Activated T-cell treated with anti-CD3 and anti-CD28 coated beads, Interleukin-2, amount 50 U/mL, for 24 hours (primary cell): ENCODE measurements at regions not wholly inside any gene's neighbourhood (a gene's known extent, or its start where the extent isn't known, plus 50 kb on each side); places are given as distances from the start of the nearest gene placed in this dataset.

Source experiments
- DNase-seq: peaks from one replicate; pipeline ENCODE4 v3.0.0-alpha.2; 2020
- H3K27ac Mint-ChIP-seq: 2 replicates; pipeline ENCODE4 v1.8.0; 2020; ENCODE audit warnings: mild to moderate bottlenecking, mixed read lengths
- H3K27me3 Mint-ChIP-seq: 2 replicates; pipeline ENCODE4 v1.8.0; 2020; ENCODE audit warnings: mixed read lengths
- H3K36me3 Mint-ChIP-seq: 2 replicates; pipeline ENCODE4 v1.8.0; 2020; ENCODE audit warnings: low read depth, mixed read lengths
- H3K4me1 Mint-ChIP-seq: 2 replicates; pipeline ENCODE4 v1.8.0; 2020; ENCODE audit warnings: low read depth, mixed read lengths
- H3K4me3 Mint-ChIP-seq: 2 replicates; pipeline ENCODE4 v1.8.0; 2020; ENCODE audit warnings: mild to moderate bottlenecking, moderate library complexity, mixed read lengths
- H3K9me3 Mint-ChIP-seq: 2 replicates; pipeline ENCODE4 v1.8.0; 2020; ENCODE audit warnings: mixed read lengths

DNA sequence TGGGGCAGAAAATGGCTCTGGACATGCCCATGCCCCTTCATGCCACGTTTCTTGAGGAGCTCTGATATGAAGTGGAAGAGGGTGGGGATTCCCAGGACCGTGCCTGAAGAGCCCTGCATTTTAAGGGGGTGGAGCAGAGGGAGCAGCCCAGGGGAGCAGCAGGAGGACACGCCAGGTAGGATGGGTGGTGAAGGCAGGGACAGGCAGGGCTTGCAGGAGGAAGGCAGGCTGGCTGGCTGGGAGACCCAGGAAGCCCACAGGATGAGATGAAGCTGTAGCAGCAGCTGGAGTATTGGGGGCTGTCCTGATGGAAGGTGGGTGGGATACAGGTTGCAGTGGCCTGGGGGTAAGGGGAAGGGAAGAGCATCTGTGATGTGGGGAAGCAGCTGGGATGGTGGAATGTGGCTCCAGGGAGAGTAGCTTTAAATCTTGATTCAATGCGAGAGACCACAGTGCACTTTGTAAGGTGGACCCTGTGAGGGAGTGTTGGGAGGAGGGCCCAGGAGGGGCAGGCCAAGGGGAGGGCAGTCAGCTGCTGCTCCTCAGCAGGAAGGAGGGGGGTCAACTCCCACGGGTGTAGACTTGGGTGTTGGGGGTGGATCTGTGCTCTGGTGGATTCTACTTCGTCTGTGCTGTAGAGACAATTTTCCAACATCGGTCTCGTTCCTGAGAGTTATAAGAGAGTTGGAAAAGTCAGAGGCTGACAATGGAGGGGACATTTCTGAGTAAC is 242.6 kb upstream of the IRX4 start:
- Mint-ChIP-seq H3K27ac (no peak overlapping the region), H3K4me1 (no peaks in the 10 kb centered on the region), H3K4me3 (no peak overlapping the region), H3K36me3 (no peaks in the 10 kb centered on the region), H3K9me3 (peaks cover 11% of the 10 kb centered on the region), H3K27me3 (peaks cover 28% of the 10 kb centered on the region)
- no peak for DNase-seq

DNA sequence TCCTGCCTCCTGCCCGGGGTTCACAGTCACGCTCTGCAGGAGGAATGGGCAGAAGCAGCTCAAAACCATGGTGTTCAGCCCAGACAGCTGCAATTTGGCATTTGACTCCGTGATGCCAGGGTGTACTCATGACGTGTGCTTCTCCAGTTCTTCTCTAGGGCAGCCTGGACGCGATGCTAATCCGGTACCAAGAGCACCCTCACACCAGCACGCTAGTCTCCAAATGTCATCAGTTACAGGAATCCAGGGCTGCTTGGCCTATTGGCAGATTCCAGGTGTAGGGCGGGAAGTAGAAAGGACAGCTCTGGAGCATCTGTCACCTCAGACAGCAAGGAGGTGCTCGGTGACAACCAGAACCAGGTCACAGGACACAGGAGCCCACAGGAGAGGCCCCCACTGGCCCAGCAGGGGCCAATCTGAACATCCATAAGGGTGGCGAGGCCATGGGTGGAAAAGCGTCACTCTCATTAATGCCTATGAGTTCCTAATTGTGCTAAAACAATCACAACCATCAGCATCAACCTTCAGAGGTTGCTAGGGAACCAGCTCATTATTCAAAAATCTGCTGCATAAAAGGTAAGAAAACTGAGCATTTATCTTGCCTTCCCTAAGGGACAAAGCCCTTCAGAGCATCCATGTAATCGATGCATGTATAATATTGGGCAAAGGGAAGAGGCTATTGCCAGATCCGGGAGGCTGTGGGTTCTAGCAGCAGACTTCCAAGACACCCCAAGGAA is 241.9 kb upstream of the IRX4 start:
- no peaks in the 10 kb centered on the region for H3K4me1 Mint-ChIP-seq
- no peaks in the 10 kb centered on the region for H3K36me3 Mint-ChIP-seq
- DNase-seq: no peak
- peaks cover 11% of the 10 kb centered on the region for H3K9me3 Mint-ChIP-seq
- H3K27me3 Mint-ChIP-seq: peaks cover 29% of the 10 kb centered on the region
- no peak overlapping the region for H3K4me3 Mint-ChIP-seq
- no peak overlapping the region for H3K27ac Mint-ChIP-seq

DNA sequence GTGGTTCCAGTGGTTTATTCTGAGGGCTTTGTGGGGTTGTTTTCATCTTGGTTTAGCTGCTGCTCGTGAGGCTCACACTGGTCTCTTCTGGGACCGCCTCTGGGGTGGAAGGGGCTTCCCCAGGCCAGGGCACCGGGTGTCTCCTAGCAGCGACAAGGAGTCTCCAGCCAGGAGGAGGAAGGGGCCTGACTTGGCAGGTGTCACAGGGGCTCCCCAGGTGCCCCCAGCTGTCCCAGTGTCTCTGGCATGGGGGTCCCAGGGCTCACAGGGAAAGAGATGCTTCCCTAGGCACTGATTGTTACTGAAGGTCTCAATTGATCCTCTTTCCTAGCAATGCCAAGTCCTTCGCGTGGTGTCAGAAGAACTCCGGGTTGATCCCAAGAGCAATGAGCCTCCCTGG is 241.1 kb upstream of the IRX4 start:
- Mint-ChIP-seq H3K27ac (no peak overlapping the region), H3K27me3 (peaks cover 29% of the 10 kb centered on the region), H3K4me3 (no peak overlapping the region), H3K9me3 (peaks cover 11% of the 10 kb centered on the region), H3K36me3 (no peaks in the 10 kb centered on the region), H3K4me1 (no peaks in the 10 kb centered on the region)
- no peak for DNase-seq

DNA sequence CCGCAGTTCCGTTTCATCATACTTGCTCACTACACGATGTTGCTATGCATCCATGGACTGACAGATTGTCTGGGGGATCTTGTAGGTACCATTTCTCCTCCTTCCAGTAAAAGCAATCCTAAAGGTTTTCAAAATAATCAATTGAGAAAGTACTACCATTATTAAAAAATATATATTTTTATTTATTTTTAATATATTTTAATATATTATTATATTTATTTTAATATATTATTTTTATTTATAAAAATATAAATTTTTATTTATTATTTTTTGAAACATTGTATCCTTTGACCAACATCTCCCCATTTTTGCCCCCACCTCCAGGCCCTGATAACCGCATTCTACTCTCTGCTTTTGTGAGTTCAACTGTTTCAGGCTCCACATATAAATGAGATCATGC is 237.6 kb upstream of the IRX4 start:
- Mint-ChIP-seq H3K36me3 (no peaks in the 10 kb centered on the region), H3K4me1 (no peaks in the 10 kb centered on the region), H3K27ac (no peak overlapping the region), H3K27me3 (peaks cover 25% of the 10 kb centered on the region), H3K4me3 (no peak overlapping the region), H3K9me3 (peaks cover 11% of the 10 kb centered on the region)
- DNase-seq: no peak

DNA sequence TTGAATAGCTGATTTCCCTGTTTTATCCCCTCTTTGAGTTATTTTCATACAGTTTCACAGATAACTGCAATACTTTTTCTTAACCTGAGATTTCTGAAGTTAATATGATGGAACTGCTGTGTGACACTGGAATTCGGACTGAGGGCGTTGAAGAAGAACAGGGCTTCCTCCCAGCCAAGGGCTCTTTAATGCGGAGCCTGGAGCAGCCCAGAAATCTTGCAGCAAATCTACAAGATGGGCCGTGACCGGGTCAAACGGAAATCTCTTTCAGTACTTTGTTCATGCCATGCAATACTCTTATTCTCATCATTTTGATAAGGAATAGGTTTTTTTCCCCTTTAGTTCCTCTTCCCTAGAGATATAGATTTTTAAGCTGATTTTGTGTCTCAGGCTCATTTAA is 236.8 kb upstream of the IRX4 start:
- Mint-ChIP-seq H3K27me3 (peaks cover 28% of the 10 kb centered on the region), H3K4me1 (no peaks in the 10 kb centered on the region), H3K36me3 (no peaks in the 10 kb centered on the region), H3K4me3 (no peak overlapping the region), H3K27ac (no peak overlapping the region), H3K9me3 (peaks cover 11% of the 10 kb centered on the region)
- no peak for DNase-seq

DNA sequence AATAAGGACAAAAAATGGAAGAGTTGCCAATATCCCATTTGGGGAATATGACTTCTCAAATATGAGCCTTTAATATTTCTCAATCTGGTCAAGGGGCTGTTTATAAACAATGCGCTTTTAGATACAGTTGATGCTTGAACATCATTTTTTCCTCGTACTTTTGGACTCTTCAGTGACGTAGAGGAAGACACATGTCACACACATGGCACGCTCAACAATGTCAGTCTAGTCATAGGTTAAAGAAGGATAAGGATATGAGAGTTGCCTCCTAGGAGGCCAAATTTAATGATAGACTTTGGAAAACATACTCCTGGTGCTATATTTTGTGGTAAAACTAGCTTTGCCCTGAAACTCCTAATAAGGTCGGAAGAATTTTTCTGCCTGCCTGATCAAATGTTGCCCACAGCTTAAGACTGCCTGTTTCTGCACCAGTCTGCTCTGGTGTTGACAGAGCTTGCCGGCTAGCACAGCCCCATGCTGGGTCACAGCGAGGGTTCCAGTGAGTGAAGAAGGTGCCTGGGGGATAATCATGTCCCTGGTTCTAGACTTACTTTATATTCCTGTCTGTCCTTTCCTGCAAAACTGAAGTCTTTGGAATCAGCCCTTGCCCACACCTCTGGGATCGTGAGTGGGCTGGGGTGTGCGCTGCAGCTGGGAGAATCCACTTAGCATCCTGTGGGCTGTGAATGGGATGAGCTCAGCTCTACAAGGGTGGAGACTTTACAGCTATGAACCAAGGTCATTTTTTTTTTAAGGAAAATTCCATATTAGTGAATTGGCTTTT is 230.8 kb upstream of the IRX4 start:
- Mint-ChIP-seq H3K27ac (no peak overlapping the region), H3K9me3 (no peaks in the 10 kb centered on the region), H3K36me3 (no peaks in the 10 kb centered on the region), H3K4me1 (no peaks in the 10 kb centered on the region), H3K27me3 (peaks cover 18% of the 10 kb centered on the region), H3K4me3 (no peak overlapping the region)
- no peak for DNase-seq

DNA sequence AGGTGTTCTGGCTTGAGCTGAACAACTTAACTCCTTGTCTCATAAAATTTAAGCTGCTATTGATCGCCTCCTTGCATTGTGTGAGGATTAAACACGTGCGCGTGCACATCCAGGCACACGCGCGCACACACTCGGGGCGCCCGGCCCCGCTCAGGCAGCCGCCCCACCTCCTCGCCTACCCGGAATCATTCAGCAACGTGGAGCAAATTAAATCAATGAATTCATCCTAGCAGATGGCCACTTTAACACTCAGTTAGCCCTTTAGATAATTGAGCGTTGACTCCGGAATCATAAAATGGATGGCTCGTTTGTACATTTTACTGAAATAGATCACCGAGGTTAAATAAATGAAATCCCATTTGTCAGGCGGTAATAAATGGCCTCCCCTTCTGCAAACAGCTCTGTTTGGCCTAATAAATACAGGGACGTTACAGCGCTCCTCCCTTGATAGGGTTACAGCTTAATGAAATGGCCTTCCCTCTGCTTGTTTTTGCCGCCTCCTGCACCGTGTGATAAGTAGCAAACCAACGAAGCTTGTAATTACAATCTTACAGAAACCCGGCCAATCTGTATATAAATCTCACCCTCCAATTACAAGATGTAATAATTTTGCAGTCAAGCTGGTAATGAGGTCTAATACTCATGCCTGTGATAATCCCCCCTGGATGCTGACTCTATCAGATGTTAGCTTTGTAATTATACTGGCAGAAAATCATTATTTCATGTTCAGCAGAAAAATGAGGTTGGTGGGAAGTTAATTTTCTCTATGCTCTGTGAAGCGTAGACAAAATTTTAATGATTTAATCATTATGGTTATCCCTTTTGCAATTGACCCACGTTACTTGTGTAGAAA is 229.7 kb upstream of the IRX4 start:
- Mint-ChIP-seq H3K36me3 (no peaks in the 10 kb centered on the region), H3K4me1 (no peaks in the 10 kb centered on the region), H3K27ac (no peak overlapping the region), H3K27me3 (peaks cover 14% of the 10 kb centered on the region), H3K4me3 (no peak overlapping the region), H3K9me3 (no peaks in the 10 kb centered on the region)
- DNase-seq: no peak

DNA sequence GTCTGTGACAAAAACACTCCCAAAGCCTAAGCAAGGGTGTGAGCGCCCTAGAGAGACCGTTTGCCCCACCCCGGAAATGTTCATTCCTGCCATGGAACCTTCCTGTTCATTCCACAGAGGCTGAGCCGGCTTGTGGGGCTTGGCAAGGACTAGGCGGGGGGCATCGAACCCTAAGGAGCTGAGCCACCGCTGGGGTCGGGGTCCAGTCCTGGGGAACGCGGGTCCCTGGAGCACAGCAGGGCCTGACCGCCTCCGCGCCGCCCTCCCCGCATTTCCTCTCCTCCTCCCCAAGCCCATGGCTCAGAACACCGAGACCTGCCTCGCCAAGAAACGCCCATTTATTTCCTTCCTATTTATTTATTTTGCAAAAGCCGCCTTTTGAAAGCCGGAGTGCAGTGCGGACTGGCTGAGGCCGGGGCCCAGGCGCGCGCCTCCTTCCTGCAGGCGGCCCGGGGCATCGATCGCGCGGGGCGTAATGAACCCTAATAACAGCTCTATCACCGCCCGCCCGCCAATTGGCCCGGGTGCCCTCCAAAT is 228.9 kb upstream of the IRX4 start:
- H3K27me3 Mint-ChIP-seq: peaks cover 14% of the 10 kb centered on the region
- no peak overlapping the region for H3K27ac Mint-ChIP-seq
- H3K4me3 Mint-ChIP-seq: no peak overlapping the region
- H3K9me3 Mint-ChIP-seq: peaks cover 3% of the 10 kb centered on the region
- no peak for DNase-seq
- H3K4me1 Mint-ChIP-seq: no peaks in the 10 kb centered on the region
- H3K36me3 Mint-ChIP-seq: no peaks in the 10 kb centered on the region

DNA sequence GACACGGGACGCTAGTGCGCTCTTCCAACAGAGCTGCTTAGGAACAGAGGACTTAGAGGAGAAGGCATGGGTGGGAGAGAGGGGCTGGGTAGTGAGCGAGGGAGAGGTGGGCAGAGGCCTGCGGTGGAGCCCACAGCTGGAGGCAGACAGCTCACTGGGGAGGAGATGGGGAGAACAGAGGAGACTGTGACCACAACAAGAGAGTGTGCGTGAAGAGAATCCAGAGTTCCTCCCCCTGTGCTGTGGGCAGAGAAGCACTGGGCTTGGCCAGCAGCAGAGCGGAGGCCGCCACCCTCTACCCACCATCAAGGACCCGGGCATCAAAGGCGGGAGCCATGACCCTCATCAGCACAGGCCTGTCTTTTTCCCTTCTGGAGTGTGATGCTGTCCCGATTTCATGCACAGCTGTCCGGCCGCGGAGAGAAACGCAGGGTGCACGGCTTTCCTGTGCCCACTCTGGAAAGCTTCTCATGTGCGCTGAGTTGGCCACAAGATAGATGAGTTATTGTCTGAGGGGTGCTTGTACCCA is 228.3 kb upstream of the IRX4 start:
- no peak overlapping the region for H3K27ac Mint-ChIP-seq
- peaks cover 14% of the 10 kb centered on the region for H3K27me3 Mint-ChIP-seq
- no peak for DNase-seq
- H3K4me3 Mint-ChIP-seq: no peak overlapping the region
- H3K36me3 Mint-ChIP-seq: no peaks in the 10 kb centered on the region
- peaks cover 8% of the 10 kb centered on the region for H3K9me3 Mint-ChIP-seq
- H3K4me1 Mint-ChIP-seq: no peaks in the 10 kb centered on the region

DNA sequence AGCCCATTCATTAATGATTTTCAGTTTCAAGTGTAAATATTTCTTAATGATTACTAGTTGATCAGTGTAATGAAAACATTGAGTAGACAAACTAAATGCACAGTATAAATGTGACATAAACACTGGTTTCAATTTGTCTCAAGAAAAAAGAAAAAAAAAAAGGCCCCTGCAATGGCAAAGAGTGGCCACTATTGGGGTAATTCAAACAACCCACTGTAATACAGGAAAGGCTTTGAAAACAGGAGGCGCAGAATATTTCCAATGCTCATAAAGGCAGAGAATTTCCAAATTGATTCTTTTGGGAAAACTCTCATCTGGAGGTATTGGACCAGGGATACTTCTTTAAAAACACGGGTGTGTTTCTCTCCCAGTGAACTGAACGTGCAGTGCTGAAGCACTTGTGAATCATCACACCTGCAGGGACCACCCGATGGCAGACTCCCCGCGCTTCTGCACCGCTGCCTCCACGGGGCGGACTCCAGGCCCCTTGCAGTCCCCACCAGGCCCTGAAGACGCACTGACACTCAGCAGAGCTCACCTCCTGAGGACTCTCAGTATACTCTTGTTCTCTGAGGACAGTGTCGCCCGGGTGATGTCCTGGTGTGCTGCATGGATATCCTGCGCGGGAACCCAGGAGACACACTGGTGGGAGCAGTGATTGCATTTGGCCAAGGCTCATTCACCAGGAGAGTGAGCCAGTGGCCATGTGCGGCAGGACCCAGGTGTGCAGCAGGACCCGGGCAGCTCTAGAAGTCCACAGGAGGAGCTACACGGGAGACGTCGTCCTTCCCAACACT is 227.6 kb upstream of the IRX4 start:
- Mint-ChIP-seq H3K4me1 (no peaks in the 10 kb centered on the region), H3K27me3 (peaks cover 12% of the 10 kb centered on the region), H3K4me3 (no peak overlapping the region), H3K9me3 (peaks cover 13% of the 10 kb centered on the region), H3K36me3 (no peaks in the 10 kb centered on the region), H3K27ac (no peak overlapping the region)
- no peak for DNase-seq

DNA sequence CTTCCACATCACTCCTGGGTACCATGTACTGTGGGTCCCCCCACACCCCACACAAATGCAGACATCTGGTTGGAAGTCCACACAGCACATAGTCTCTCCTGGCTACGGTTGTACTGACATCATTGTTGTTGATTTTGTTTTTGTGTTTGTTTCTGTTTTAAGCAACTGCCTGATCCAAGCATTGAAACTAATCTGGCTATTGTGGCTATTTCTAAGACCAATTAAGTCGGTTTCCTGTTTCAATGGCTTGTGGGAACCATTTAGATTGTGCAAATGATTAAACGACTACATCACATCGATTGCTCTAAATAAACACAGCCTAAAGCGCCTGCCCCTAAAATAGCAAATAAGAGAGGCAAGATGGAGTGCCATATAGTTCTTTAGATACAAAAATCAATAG is 226.8 kb upstream of the IRX4 start:
- no peaks in the 10 kb centered on the region for H3K36me3 Mint-ChIP-seq

DNA sequence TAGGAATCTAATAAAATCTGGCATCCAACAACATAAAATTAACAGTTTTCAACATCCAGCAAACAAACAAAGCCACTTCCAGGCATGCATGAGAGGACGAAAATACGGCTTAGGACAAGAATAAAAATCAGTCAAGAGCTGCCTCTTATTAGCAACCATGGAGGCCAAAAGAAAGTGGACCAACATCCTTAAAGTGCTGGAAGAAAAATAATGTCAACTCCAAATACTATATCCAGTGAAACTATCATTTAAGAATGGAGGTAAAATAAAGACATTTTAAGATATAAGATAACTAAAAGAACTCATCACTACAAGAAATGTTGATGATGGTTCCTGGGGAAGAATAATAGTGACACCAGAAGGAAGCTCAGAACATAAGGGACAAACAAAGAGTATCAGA is 224.0 kb upstream of the IRX4 start:
- H3K27ac Mint-ChIP-seq: no peak overlapping the region
- H3K36me3 Mint-ChIP-seq: no peaks in the 10 kb centered on the region
- peaks cover 14% of the 10 kb centered on the region for H3K27me3 Mint-ChIP-seq
- no peaks in the 10 kb centered on the region for H3K4me1 Mint-ChIP-seq
- no peak for DNase-seq
- H3K9me3 Mint-ChIP-seq: peaks cover 13% of the 10 kb centered on the region
- H3K4me3 Mint-ChIP-seq: no peak overlapping the region

More for the DNA sequence above, 226.8 kb upstream of the IRX4 start:
- Mint-ChIP-seq H3K4me1 (no peaks in the 10 kb centered on the region), H3K4me3 (no peak overlapping the region), H3K27me3 (peaks cover 8% of the 10 kb centered on the region), H3K9me3 (peaks cover 13% of the 10 kb centered on the region), H3K27ac (no peak overlapping the region)
- no peak for DNase-seq

DNA sequence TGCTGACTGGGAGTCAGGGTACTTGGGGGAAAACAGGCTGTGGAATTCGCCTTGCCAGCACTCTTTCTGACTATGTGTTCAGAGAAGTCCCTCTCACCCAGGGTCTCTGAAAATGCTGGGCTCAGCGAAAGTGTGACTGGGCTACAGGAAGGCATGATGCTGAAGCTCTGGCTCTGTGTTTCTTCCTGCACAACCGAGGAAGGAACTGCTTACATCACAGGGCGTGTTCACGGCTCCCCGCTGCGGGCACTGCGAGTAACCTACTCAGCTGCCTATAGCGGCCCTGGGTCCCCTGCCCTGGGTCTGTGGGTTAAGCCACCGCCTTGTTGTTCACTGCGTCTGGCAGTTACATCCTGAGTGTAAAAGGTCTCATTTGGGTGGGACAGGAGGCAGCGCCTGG is 222.4 kb upstream of the IRX4 start:
- H3K9me3 Mint-ChIP-seq: peaks cover 13% of the 10 kb centered on the region
- no peaks in the 10 kb centered on the region for H3K4me1 Mint-ChIP-seq
- no peak overlapping the region for H3K4me3 Mint-ChIP-seq
- peaks cover 16% of the 10 kb centered on the region for H3K27me3 Mint-ChIP-seq
- no peak overlapping the region for H3K27ac Mint-ChIP-seq
- no peak for DNase-seq
- no peaks in the 10 kb centered on the region for H3K36me3 Mint-ChIP-seq
